SIG-M5 treated with dmso at 0.1 percent for 504 hours (cell line): ENCODE measurements at regions not wholly inside any gene's neighbourhood (a gene's known extent, or its start where the extent isn't known, plus 50 kb on each side); places are given as distances from the start of the nearest gene placed in this dataset.

Experiments
- DNase-seq: peaks from one replicate; lab custom pipeline; 2025; ENCODE audit not compliant: unreplicated experiment; lab: John Stamatoyannopoulos, UW

- no peak for DNase-seq
These were observed 620.9 kb upstream of the CDH8 start for GRCh38 chr16:62657116-62657515.

GRCh38 chr16:62652441-62653120 is 616.3 kb upstream of the CDH8 start:
- DNase-seq: no peak

GRCh38 chr16:62648256-62648655 is 612.0 kb upstream of the CDH8 start:
- no peak for DNase-seq

GRCh38 chr16:62644030-62644812 is 608.0 kb upstream of the CDH8 start:
- DNase-seq: no peak

- DNase-seq: no peak
These were observed 606.4 kb upstream of the CDH8 start for GRCh38 chr16:62642677-62643076.

GRCh38 chr16:62639890-62640289 is 603.7 kb upstream of the CDH8 start:
- DNase-seq: no peak

GRCh38 chr16:62638964-62639870 is 603.0 kb upstream of the CDH8 start:
- DNase-seq: no peak

GRCh38 chr16:62638324-62638911 is 602.2 kb upstream of the CDH8 start:
- no peak for DNase-seq

GRCh38 chr16:62625326-62625725 is 589.1 kb upstream of the CDH8 start:
- no peak for DNase-seq

GRCh38 chr16:62620275-62620674 is 584.0 kb upstream of the CDH8 start:
- no peak for DNase-seq

GRCh38 chr16:62615526-62615925 is 579.3 kb upstream of the CDH8 start:
- DNase-seq: no peak

GRCh38 chr16:62610291-62610690 is 574.1 kb upstream of the CDH8 start:
- no peak for DNase-seq

GRCh38 chr16:62602790-62603189 is 566.6 kb upstream of the CDH8 start:
- DNase-seq: no peak

- no peak for DNase-seq
These were observed 561.6 kb upstream of the CDH8 start for GRCh38 chr16:62597875-62598274.

- DNase-seq: no peak
These were observed 560.3 kb upstream of the CDH8 start for GRCh38 chr16:62596584-62596983.

GRCh38 chr16:62596125-62596524 is 559.9 kb upstream of the CDH8 start:
- no peak for DNase-seq

- no peak for DNase-seq
These were observed 550.1 kb upstream of the CDH8 start for GRCh38 chr16:62586128-62586862.

GRCh38 chr16:62585041-62585545 is 548.9 kb upstream of the CDH8 start:
- DNase-seq: no peak

GRCh38 chr16:62583414-62583813 is 547.2 kb upstream of the CDH8 start:
- DNase-seq: no peak

- DNase-seq: no peak
These were observed 537.2 kb upstream of the CDH8 start for GRCh38 chr16:62573466-62573865.
